GM18505 (cell line): ENCODE measurements at regions not wholly inside any gene's neighbourhood (a gene's known extent, or its start where the extent isn't known, plus 50 kb on each side); places are given as distances from the start of the nearest gene placed in this dataset.
"Not testable (repeated sequence)": the region's sequence is repeated elsewhere in the genome, so short reads cannot be mapped to it uniquely, and the experiment has no call there.

Source experiments
- ATAC-seq: cut with Tn5 transposase; IDR thresholded peaks from one replicate; pipeline ENCODE4 v1.9.1; 2021; ENCODE audit not compliant: unreplicated experiment
- POLR2A ChIP-seq: IDR thresholded peaks from 4 replicates; pipeline ENCODE4 v1.6.1; 2011; ENCODE audit warnings: borderline replicate concordance; ENCODE audit not compliant: insufficient read depth, insufficient read length; ENCODE audit errors: extremely low read depth

- TF ChIP-seq POLR2A, result no peak
- no peak for ATAC-seq
Observed at GRCh38 chr4:145277011-145277410, 96.6 kb upstream of the OTUD4 start.

- TF ChIP-seq POLR2A, result no peak
- ATAC-seq, result no peak
Observed at GRCh38 chr4:145276050-145276449, 95.7 kb upstream of the OTUD4 start.

- no peak for TF ChIP-seq POLR2A
- ATAC-seq, result no peak
Observed at GRCh38 chr4:145271194-145271593, 90.8 kb upstream of the OTUD4 start.

DNA sequence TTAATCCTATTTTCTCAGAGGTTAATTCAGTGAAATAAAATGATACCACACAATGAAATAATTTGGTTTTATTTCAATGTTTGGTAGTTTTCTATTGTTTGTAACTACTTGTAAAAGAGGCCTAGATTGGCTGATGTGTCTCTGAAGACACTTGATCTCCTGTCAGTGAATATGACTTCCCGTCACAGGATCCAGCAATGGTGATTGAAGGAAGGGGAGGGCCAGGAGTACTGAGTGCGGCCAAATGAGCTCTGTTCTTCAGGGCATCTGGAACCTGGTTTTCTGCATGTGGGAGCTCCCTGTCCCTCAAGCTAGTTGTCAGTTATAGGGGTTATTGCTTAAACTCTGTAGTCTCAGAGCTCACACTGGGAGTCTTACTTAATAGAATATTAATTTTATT lies 86.5 kb upstream of the OTUD4 start:
- ATAC-seq, result no peak
- TF ChIP-seq POLR2A, result no peak

GRCh38 chr4:145260091-145260490 lies 79.7 kb upstream of the OTUD4 start:
- ATAC-seq, result no peak
- TF ChIP-seq POLR2A, result no peak

DNA sequence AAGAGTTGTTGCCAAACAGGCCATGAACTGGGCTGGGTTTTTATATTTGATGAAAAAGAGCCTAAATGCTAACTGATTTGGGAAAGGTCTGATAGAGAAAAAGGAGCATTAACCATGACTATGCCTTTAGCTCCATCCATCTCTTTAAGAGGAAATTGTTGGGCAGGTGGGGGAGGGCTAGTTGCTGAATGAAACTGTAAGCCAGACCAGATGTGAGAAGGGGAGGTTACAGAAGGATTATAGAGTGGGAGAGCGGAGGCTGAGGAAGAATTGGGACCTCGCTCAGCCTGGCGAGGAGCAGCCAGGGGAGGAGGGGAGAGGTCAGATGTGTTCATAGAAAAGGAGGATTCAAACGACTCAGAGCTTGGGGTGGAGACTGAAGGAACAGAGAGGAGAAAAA lies 74.9 kb upstream of the OTUD4 start:
- not testable (repeated sequence) for ATAC-seq

DNA sequence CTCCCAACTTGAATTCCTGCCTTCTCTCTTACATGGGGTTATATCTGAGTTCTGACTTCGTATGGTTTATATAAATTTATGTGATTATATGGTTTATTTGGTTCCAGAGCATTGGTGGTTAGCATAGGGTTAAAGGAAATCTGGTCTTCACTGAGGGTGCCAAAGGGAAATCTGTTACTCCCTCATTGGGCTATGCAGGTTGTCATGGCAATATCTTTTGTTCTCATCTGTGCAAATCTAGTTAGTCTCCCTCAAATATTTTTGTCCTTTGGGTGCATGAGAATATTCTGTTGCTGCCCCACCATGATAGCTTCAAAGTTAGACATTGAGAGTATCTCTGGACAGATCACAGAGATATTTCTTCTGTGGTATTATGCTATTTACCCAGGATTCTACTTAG lies 71.8 kb upstream of the OTUD4 start:
- no peak for ATAC-seq
- TF ChIP-seq POLR2A, result no peak

DNA sequence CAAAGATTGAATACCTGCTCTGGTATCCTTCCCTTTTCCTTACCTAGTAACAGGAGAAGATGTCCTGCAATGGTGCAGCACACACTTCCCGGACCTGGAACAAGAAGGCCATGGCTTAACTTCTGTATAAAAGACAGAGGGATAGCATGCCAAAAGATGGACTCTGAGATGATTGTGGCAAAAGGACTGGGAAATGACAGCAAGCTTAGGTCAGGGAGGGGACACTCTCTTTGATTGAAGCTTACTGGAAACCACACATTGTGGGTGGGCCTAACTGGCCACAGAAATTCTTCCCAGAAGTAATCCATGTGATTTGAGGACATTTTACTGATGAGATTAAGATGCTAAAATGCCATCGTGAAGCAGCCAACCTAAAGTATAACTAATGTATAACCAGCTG lies 71.0 kb upstream of the OTUD4 start:
- ATAC-seq, result no peak
- TF ChIP-seq POLR2A, result no peak

- no peak for TF ChIP-seq POLR2A
- no peak for ATAC-seq
Observed at GRCh38 chr4:145248971-145249370, 68.6 kb upstream of the OTUD4 start.

DNA sequence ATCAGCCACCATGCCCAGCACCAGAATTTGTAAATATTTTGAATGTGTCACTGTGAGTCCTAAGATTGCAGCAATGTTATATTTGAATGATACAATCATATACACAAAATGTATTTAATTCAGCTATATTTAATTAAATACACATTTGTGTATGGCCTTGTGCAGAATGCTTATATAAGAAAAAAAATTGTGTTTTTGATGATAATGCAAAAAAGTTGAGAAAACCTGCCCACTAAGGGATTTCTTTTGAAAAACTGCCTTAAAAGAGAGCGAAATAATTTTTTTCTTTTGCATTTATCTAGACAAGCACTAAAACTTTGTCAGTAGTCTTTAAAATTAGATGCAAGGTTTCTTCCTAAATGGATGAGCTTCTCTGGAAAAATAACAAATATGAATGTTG lies 68.1 kb upstream of the OTUD4 start:
- ATAC-seq, result no peak
- no peak for TF ChIP-seq POLR2A

DNA sequence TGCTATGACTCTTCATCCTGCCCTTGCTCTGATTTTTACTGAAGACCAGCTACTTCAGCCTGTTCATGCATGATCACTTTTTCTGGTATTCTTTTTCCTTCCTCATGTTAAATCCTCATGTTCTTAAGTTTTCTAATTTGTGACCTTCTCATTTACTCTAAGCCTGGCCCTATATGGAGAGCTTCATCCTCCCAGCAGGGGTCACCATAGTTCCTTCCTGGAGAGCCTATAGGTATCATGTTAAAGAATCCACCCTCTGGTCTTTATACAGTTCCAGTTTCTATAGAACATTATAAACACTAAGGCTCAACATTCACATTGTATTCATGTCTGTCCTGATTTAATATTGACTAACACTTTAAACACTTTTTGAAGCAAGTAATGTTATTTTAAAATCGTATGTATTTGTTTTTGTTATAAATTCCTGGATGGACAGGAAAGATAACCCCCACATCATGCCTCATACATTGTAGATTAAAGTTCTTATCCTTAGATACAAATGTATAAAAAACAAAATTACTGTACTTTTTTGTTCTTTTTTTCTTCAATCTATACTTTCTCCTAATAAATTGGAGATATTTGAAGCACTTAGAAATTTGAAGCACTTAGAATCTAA lies 53.8 kb upstream of the OTUD4 start:
- peak; percentile 98 for ATAC-seq
- no peak for TF ChIP-seq POLR2A

GRCh38 chr4:145231906-145232700 lies 51.7 kb upstream of the OTUD4 start:
- no peak for TF ChIP-seq POLR2A
- no peak for ATAC-seq

- TF ChIP-seq POLR2A, result no peak
- ATAC-seq, result no peak
Observed at GRCh38 chr4:145230726-145231125, 50.3 kb upstream of the OTUD4 start.
